Body of pancreas (tissue), 4 donors: ENCODE measurements at regions not wholly inside any gene's neighbourhood (a gene's known extent, or its start where the extent isn't known, plus 50 kb on each side); places are given as distances from the start of the nearest gene placed in this dataset.

Experiments
- POLR2A ChIP-seq, 3 donors: fragments of 450-650 bp; IDR thresholded peaks; one replicate each; pipeline ENCODE4 v1.6.1; 2016; ENCODE audit warnings: antibody characterized with exemption in 3 of 3, mild to moderate bottlenecking in 2 of 3
- TF ChIP-seq, protein P1 (sequence below), 7 experiments: fragments of 450-650 bp in 4 of 7; fragments of 200-600 bp in 3 of 7; sonication (generic) in 3 of 7; IDR thresholded peaks; one replicate each; pipeline ENCODE4 v1.5.1; 2016 to 2019; ENCODE audit warnings: antibody characterized with exemption in 7 of 7

DNA sequence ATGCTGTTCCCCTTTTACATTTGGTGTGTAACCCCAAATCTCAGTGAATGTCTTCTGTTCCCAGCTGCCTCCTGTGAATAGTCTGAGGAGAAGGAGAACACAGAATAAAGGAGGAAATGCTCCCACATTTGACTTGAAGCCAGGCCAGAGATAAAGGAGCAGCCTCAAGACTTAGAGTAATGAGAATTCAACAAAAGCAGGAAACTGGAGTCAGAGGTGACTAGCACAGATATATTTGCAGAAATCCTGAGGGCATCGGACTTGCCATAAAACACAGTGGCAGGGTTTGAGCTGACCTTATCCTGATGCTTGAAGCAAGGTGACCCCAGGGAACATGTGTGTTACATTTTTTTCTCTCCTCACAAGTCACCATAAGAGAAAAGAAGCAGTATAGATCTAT lies 291.4 kb upstream of the RND3 start:
- TF ChIP-seq, protein P1, sequence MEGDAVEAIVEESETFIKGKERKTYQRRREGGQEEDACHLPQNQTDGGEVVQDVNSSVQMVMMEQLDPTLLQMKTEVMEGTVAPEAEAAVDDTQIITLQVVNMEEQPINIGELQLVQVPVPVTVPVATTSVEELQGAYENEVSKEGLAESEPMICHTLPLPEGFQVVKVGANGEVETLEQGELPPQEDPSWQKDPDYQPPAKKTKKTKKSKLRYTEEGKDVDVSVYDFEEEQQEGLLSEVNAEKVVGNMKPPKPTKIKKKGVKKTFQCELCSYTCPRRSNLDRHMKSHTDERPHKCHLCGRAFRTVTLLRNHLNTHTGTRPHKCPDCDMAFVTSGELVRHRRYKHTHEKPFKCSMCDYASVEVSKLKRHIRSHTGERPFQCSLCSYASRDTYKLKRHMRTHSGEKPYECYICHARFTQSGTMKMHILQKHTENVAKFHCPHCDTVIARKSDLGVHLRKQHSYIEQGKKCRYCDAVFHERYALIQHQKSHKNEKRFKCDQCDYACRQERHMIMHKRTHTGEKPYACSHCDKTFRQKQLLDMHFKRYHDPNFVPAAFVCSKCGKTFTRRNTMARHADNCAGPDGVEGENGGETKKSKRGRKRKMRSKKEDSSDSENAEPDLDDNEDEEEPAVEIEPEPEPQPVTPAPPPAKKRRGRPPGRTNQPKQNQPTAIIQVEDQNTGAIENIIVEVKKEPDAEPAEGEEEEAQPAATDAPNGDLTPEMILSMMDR (IDR thresholded peaks at IDR 0.05), result no peak
- no peak for TF ChIP-seq POLR2A (IDR thresholded peaks at IDR 0.05)
